ENCODE measurements at regions not wholly inside any gene's neighbourhood (a gene's known extent, or its start where the extent isn't known, plus 50 kb on each side); places are given as distances from the start of the nearest gene placed in this dataset.

- no peak overlapping the region for H3K27ac ChIP-seq
- H3K4me1 ChIP-seq: no peaks in the 10 kb centered on the region
- ATAC-seq (no peak), DNase-seq (no peak)
- no peaks in the 10 kb centered on the region for H3K9me3 ChIP-seq
- no peaks in the 10 kb centered on the region for H3K27me3 ChIP-seq (ENCODE audit: insufficient read depth in 3 of 3, low read length in 2 of 3)
- H3K36me3 ChIP-seq (ENCODE audit: insufficient read depth in 1 of 2, low read depth in 1 of 2): no peaks in the 10 kb centered on the region
- no peak for TF ChIP-seq CTCF (IDR thresholded peaks at IDR 0.05)
- no peak overlapping the region for H3K4me3 ChIP-seq
- intact Hi-C loops (cut with DNase I): no loop called here
These were observed 142.0 kb upstream of the BDNF start for GRCh38 chr11:27842290-27842689.

- Histone ChIP-seq H3K36me3 (ENCODE audit: insufficient read depth in 1 of 2, low read depth in 1 of 2) (no peaks in the 10 kb centered on the region), H3K27ac (no peak overlapping the region), H3K27me3 (ENCODE audit: insufficient read depth in 3 of 3, low read length in 2 of 3) (no peaks in the 10 kb centered on the region), H3K9me3 (no peaks in the 10 kb centered on the region), H3K4me3 (no peak overlapping the region), H3K4me1 (no peaks in the 10 kb centered on the region)
- intact Hi-C loops (cut with DNase I): no loop called here
- no peak for DNase-seq
- no peak for ATAC-seq
- no peak for TF ChIP-seq CTCF (IDR thresholded peaks at IDR 0.05)
These were observed 140.8 kb upstream of the BDNF start for GRCh38 chr11:27841023-27841422.

- no peaks in the 10 kb centered on the region for H3K36me3 ChIP-seq (ENCODE audit: insufficient read depth in 1 of 2, low read depth in 1 of 2)
- no peaks in the 10 kb centered on the region for H3K9me3 ChIP-seq
- no peak overlapping the region for H3K27ac ChIP-seq
- 9 to 22% (median 14%) methylated on average over 3 of the region's 3 CpGs for WGBS, 3 donors
- intact Hi-C loops (cut with DNase I): no loop called here
- no peak for DNase-seq
- TF ChIP-seq CTCF (IDR thresholded peaks at IDR 0.05): no peak
- no peaks in the 10 kb centered on the region for H3K4me1 ChIP-seq
- H3K27me3 ChIP-seq (ENCODE audit: insufficient read depth in 3 of 3, low read length in 2 of 3): no peaks in the 10 kb centered on the region
- H3K4me3 ChIP-seq: no peak overlapping the region
- ATAC-seq: no peak
These were observed 139.1 kb upstream of the BDNF start for GRCh38 chr11:27839226-27839913.

- no peaks in the 10 kb centered on the region for H3K27me3 ChIP-seq (ENCODE audit: insufficient read depth in 3 of 3, low read length in 2 of 3)
- TF ChIP-seq CTCF (IDR thresholded peaks at IDR 0.05): no peak
- no peak overlapping the region for H3K4me3 ChIP-seq
- ATAC-seq (no peak), DNase-seq (no peak)
- H3K36me3 ChIP-seq (ENCODE audit: insufficient read depth in 1 of 2, low read depth in 1 of 2): no peaks in the 10 kb centered on the region
- H3K4me1 ChIP-seq: no peaks in the 10 kb centered on the region
- 21 to 37% (median 26%) methylated on average over 6 of the region's 6 CpGs for WGBS, 3 donors
- no peak overlapping the region for H3K27ac ChIP-seq
- no peaks in the 10 kb centered on the region for H3K9me3 ChIP-seq
- intact Hi-C loops (cut with DNase I): no loop called here
These were observed 138.4 kb upstream of the BDNF start for GRCh38 chr11:27838674-27839073.

GRCh38 chr11:27837895-27838563, 137.8 kb upstream of the BDNF start:
- DNase-seq: no peak
- Histone ChIP-seq H3K27ac (no peak overlapping the region), H3K36me3 (ENCODE audit: insufficient read depth in 1 of 2, low read depth in 1 of 2) (no peaks in the 10 kb centered on the region), H3K9me3 (no peaks in the 10 kb centered on the region), H3K27me3 (ENCODE audit: insufficient read depth in 3 of 3, low read length in 2 of 3) (no peaks in the 10 kb centered on the region), H3K4me3 (no peak overlapping the region), H3K4me1 (no peaks in the 10 kb centered on the region)
- WGBS, 3 donors: 45 to 52% (median 48%) methylated on average over 2 of the region's 2 CpGs
- intact Hi-C loops (cut with DNase I): no loop called here
- no peak for TF ChIP-seq CTCF (IDR thresholded peaks at IDR 0.05)
- ATAC-seq: no peak

Measured in psoas muscle (tissue), 7 donors.